Thymus (tissue), 11 donors: ENCODE measurements at regions not wholly inside any gene's neighbourhood (a gene's known extent, or its start where the extent isn't known, plus 50 kb on each side); places are given as distances from the start of the nearest gene placed in this dataset.

Source experiments
- DNase-seq, 9 donors: peaks; one replicate each; pipeline ENCODE4 v3.0.0-alpha.2; 2013; ENCODE audit warnings: low spot score in 9 of 9, low read depth in 6 of 9, missing footprints in 1 of 9
- H3K27ac ChIP-seq, 2 donors: one replicate each; pipeline ENCODE4 v1.5.1; 2013; ENCODE audit warnings: control low read depth in 1 of 2, low read depth in 1 of 2, low read length in 1 of 2, mild to moderate bottlenecking in 1 of 2, moderate library complexity in 1 of 2
- H3K27me3 ChIP-seq, 2 donors: one replicate each; pipeline ENCODE4 v1.5.1; 2013; ENCODE audit warnings: low read length in 1 of 2; ENCODE audit not compliant: control insufficient read depth in 2 of 2, insufficient read depth in 1 of 2
- H3K36me3 ChIP-seq, 2 donors: one replicate each; pipeline ENCODE4 v1.5.1; 2013; ENCODE audit warnings: low read length in 1 of 2, mild to moderate bottlenecking in 1 of 2, moderate library complexity in 1 of 2; ENCODE audit not compliant: control insufficient read depth in 2 of 2, insufficient read depth in 2 of 2
- H3K4me1 ChIP-seq, 2 donors: one replicate each; pipeline ENCODE4 v1.5.1; 2013; ENCODE audit warnings: low read length in 2 of 2; ENCODE audit not compliant: control insufficient read depth in 2 of 2, insufficient read depth in 2 of 2
- H3K4me3 ChIP-seq, 2 donors: one replicate each; pipeline ENCODE4 v1.5.1; 2013; ENCODE audit warnings: low read length in 2 of 2, control low read depth in 1 of 2, mild to moderate bottlenecking in 1 of 2
- H3K9me3 ChIP-seq, 2 donors: one replicate each; pipeline ENCODE4 v1.5.1; 2013; ENCODE audit warnings: low read length in 1 of 2, mild to moderate bottlenecking in 1 of 2; ENCODE audit not compliant: control insufficient read depth in 2 of 2, insufficient read depth in 1 of 2
- WGBS: extraction: QIAGEN DNeasy Blood & Tissue Kit; methylation state at CpG from one replicate; pipeline ENCODE4 v1.1.7; 2013; 5-methylcytosine and 5-hydroxymethylcytosine counted together
- donor health status: healthy.

DNA sequence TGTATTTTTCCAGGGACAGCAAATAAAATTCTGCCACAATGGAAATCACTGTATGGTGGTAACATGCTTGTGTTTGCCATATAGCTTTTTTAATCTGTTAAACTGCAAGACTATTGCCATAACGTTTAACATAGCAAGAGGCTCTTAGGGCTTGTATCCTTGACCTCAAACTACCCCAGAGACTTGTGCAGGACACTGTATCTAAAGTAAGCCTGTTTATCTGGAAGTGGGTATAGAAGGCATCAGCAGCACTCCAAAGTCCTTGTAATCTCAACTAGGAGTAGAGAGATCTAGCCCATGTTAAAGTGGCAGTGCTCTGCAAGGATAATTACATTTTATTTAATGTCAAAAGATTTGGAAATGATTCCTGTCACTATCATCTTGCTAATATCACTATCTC is 1424.1 kb downstream of the CDH11 start:
- no peak for DNase-seq
- H3K4me3 ChIP-seq = no peak overlapping the region
- no peaks in the 10 kb centered on the region for H3K36me3 ChIP-seq
- H3K9me3 ChIP-seq = no peaks in the 10 kb centered on the region
- no peaks in the 10 kb centered on the region for H3K27me3 ChIP-seq
- no peak overlapping the region for H3K27ac ChIP-seq
- no peaks in the 10 kb centered on the region for H3K4me1 ChIP-seq
- WGBS = 85% methylated on average over 1 of the region's 1 CpG

DNA sequence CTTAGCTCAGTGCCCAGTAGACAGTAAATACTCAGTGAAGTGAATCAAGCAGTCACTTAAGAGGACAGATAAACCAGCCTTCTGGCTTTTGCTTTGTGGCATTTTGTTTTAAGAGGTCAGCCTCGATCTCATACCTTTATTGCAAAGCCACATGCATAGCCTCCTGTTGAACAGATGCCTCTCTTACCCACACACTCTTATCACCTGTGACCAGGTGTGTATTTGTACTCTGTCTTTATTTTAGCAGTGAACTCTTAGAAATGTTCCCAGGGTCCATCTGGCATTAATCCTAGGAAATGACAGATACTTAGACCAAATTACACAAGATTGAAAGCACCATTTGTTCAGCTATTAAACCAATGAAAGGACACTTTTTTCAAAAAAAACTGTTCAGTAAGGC is 1426.5 kb downstream of the CDH11 start:
- Histone ChIP-seq H3K27me3 (no peaks in the 10 kb centered on the region), H3K9me3 (peaks cover 0 to under 1% of the 10 kb centered on the region in 2 donors), H3K4me3 (no peak overlapping the region), H3K27ac (no peak overlapping the region), H3K4me1 (no peaks in the 10 kb centered on the region), H3K36me3 (no peaks in the 10 kb centered on the region)
- WGBS = 69% methylated on average over 1 of the region's 1 CpG
- no peak for DNase-seq

DNA sequence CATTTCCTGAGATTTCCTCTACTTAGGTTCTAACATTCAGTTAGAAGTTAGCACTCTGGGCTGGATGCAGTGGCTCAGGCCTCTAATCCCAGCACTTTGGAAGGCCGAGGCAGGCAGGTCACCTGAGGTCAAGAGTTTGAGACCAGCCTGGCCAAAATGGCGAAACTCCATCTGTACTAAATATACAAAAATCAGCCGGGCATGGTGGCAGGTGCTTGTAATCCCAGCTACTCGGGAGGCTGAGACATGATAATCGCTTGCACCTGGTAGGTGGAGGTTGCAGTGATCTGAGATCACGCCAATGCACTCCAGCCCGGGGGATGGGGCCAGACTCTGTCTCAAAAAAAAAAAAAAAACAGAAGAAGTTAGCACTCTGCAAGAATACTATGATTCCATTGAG is 1430.9 kb downstream of the CDH11 start:
- Histone ChIP-seq H3K36me3 (no peaks in the 10 kb centered on the region), H3K4me3 (no peak overlapping the region), H3K4me1 (no peaks in the 10 kb centered on the region), H3K9me3 (peaks cover 0 to 6% of the 10 kb centered on the region in 2 donors), H3K27me3 (no peaks in the 10 kb centered on the region), H3K27ac (no peak overlapping the region)
- 80% methylated on average over 7 of the region's 7 CpGs for WGBS
- DNase-seq = no peak

DNA sequence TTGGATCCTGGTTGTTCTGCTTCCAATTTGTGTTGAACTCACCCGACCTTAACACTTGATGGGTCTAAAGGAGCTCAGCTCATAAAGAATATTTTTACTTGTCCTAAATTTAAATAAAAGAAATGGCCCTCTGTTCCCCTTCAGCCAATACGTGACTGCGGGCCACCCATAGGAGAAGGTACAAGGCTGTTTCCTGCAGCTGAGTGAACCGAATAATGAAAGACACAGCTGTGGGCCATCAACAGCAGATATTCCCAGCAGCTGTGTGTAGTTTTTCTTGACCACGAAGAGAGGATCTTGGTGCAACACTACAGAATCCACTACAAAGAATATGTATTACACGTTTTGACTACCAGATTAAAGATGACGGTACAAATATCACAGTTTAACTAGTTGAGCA is 1431.6 kb downstream of the CDH11 start:
- no peak for DNase-seq
- Histone ChIP-seq H3K9me3 (peaks cover 0 to 6% of the 10 kb centered on the region in 2 donors), H3K27me3 (no peaks in the 10 kb centered on the region), H3K27ac (no peak overlapping the region), H3K4me3 (no peak overlapping the region), H3K36me3 (no peaks in the 10 kb centered on the region), H3K4me1 (no peaks in the 10 kb centered on the region)
- WGBS = 69% methylated on average over 7 of the region's 7 CpGs

DNA sequence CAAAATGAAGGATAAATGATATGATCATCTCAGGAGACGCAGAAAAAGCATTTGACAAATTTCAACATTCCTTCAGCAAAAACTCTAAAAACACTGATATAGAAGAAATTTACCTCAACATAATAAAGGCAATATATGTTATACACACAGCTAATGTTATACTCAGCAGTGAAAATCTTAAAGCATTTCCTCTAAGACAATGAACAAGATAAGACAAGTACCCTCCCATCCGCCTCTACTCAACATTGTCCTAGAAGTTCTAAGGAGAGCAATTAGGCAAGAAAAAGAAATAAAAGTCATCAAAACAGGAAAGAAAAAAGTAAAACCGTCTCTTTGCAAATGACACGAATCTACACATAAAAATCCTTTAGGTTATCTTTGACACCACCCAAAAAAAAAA is 1432.8 kb downstream of the CDH11 start:
- H3K9me3 ChIP-seq = peaks cover 0 to 6% of the 10 kb centered on the region in 2 donors
- no peak for DNase-seq
- WGBS = 88% methylated on average over 4 of the region's 4 CpGs
- H3K4me1 ChIP-seq = no peaks in the 10 kb centered on the region
- no peak overlapping the region for H3K27ac ChIP-seq
- H3K4me3 ChIP-seq = no peak overlapping the region
- H3K36me3 ChIP-seq = no peaks in the 10 kb centered on the region
- H3K27me3 ChIP-seq = no peaks in the 10 kb centered on the region

DNA sequence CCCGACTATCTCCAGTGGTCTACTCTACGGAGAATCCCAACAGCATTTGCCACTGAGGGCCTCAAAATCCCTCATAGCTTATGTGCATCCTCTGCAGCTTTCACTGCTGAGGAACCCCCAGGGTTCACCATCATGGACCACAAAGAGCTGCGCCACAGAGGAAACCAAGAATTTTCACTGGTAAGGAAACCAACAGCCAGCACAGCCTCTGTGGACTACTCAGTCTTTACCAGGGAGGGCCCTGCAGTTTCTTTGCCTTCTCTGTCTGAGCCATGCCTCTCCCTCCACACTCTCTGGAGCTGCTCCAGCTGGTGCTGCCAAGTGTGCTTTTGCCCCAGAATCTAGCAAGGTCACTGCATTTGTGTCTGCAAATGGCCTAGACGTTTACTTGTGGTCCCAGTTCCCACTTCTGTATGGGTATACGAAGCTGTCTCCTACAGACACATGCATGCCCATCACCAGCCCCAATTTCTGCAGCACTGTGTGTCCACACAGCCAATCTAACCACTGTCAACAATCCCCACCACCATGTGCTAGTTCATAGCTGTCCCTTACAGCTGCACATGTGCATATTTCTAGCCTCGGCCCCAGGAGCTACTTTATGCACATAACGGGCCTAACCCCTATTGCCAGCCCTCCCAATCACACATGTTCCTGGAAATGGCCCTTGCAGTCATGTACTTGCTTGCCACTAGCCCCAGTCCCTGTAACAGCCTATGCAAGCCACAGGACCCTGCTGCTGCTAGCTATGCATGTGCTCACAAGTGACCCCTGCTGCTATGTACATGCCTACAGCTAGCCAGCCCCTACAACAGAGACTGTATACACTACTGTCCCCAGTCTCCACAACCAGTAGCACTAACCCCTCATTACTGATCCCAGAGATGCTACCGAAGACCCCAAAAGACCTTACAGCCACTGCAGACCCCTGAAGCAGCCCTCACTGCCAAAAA is 1437.4 kb downstream of the CDH11 start:
- H3K27me3 ChIP-seq = no peaks in the 10 kb centered on the region
- no peaks in the 10 kb centered on the region for H3K4me1 ChIP-seq
- no peaks in the 10 kb centered on the region for H3K9me3 ChIP-seq
- H3K36me3 ChIP-seq = no peaks in the 10 kb centered on the region
- WGBS = 75% methylated on average over 8 of the region's 8 CpGs
- no peak overlapping the region for H3K4me3 ChIP-seq
- no peak for DNase-seq
- H3K27ac ChIP-seq = no peak overlapping the region

DNA sequence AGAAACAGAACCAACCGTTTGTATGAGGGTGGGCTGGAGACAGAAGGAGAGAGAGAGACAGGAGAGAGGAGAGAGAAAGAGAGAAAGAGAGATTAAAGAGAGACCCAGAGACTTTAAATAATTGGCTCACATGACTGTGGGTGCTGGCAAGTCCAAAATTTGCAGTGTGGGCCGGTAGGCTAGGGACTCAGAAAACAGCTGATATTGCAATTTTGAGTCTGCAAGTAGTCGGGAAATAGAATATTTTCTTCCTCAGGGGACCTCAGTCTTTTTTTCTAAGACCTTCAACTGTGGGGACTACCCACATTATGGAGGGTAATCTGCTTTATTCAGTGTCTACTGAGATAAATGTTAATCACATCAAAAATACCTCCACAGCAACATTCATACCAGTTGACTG is 1439.0 kb downstream of the CDH11 start:
- Histone ChIP-seq H3K36me3 (no peaks in the 10 kb centered on the region), H3K4me1 (no peaks in the 10 kb centered on the region), H3K9me3 (no peaks in the 10 kb centered on the region), H3K27me3 (no peaks in the 10 kb centered on the region), H3K4me3 (no peak overlapping the region), H3K27ac (no peak overlapping the region)
- no peak for DNase-seq
- 86% methylated on average over 3 of the region's 3 CpGs for WGBS

DNA sequence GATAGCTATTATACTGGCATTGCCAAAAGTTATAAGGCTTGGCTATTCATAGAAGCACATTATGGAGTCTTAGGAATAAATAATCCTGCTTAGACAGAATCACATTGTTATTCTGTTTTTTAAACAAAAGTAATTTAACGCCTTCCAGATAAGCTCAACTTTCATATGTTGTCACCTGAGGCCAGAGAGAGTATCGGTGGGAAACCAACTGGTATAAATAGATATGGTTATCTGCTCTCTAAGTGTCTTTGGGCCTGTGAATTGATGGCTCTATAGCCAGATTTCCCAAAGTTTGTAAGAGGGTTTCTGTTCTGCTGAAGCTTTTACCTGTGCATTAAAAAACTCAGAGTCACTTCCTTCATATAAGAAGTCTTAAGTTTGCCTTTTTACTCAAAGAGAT is 1449.4 kb downstream of the CDH11 start:
- DNase-seq = no peak
- WGBS = 81% methylated on average over 2 of the region's 2 CpGs
- Histone ChIP-seq H3K27me3 (no peaks in the 10 kb centered on the region), H3K9me3 (no peaks in the 10 kb centered on the region), H3K4me3 (no peak overlapping the region), H3K27ac (no peak overlapping the region), H3K4me1 (no peaks in the 10 kb centered on the region), H3K36me3 (no peaks in the 10 kb centered on the region)

DNA sequence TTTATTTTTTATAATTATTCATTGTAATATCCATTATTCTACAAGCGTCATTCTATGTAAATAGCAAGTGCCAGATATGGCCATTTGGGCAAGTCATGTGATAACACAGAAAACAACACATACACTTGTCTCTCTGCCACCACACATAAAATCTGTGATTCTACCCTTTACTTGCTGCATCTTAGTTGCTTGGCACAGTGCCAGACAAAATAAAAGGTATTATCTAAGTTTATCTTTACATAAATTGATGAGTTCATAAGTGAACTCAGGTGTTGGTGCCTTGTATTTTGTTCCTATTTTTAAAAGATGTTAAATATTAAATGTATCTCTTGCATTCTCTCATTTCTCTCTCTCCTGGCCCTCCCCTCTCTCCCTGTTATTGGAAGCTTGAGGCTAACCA is 1458.7 kb downstream of the CDH11 start:
- Histone ChIP-seq H3K36me3 (no peaks in the 10 kb centered on the region), H3K27me3 (no peaks in the 10 kb centered on the region), H3K27ac (no peak overlapping the region), H3K4me1 (no peaks in the 10 kb centered on the region), H3K9me3 (no peaks in the 10 kb centered on the region), H3K4me3 (no peak overlapping the region)
- DNase-seq = no peak
- 91% methylated on average over 1 of the region's 1 CpG for WGBS
